ENCODE measurements at regions not wholly inside any gene's neighbourhood (a gene's known extent, or its start where the extent isn't known, plus 50 kb on each side); places are given as distances from the start of the nearest gene placed in this dataset.

DNA sequence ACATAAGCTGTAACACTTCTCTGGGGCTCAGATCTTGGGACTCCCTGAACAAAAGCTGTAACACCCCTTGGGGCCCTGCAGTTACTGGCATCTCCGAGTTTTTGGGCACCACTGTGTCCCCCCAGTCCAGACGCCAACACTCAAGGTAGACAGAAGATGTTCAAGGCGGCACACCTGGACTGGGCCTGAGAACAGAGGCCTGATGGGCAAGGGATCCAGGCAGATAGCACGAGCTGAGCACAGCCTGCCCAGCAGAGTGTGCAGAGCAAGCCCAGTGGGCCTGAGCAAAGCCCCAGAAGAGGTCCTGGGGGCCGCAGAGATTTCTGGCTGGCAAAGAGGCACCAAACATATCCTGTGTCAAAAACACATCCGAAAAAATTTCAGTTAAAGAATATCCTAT lies 1163.3 kb upstream of the PRR20A start:
- TF ChIP-seq ELF4 (IDR thresholded peaks at IDR 0.05) (no peak), TARDBP (IDR thresholded peaks at IDR 0.05) (no peak), SP1 (IDR thresholded peaks at IDR 0.05) (no peak), FOXK2 (IDR thresholded peaks at IDR 0.05) (no peak), BHLHE40 (IDR thresholded peaks at IDR 0.05; ENCODE audit: borderline replicate concordance) (no peak), HDGF (IDR thresholded peaks at IDR 0.05; ENCODE audit: borderline replicate concordance) (no peak), LEF1 (IDR thresholded peaks at IDR 0.05; ENCODE audit: borderline replicate concordance) (no peak), FOXA1 (IDR thresholded peaks at IDR 0.05) (no peak), FOXM1 (IDR thresholded peaks at IDR 0.05; ENCODE audit: borderline replicate concordance) (no peak), NFRKB (IDR thresholded peaks at IDR 0.05) (no peak), CTBP1 (IDR thresholded peaks at IDR 0.05; ENCODE audit: borderline replicate concordance) (no peak), ARNT (IDR thresholded peaks at IDR 0.05) (no peak)
- TF ChIP-seq, protein P1, sequence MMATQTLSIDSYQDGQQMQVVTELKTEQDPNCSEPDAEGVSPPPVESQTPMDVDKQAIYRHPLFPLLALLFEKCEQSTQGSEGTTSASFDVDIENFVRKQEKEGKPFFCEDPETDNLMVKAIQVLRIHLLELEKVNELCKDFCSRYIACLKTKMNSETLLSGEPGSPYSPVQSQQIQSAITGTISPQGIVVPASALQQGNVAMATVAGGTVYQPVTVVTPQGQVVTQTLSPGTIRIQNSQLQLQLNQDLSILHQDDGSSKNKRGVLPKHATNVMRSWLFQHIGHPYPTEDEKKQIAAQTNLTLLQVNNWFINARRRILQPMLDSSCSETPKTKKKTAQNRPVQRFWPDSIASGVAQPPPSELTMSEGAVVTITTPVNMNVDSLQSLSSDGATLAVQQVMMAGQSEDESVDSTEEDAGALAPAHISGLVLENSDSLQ (IDR thresholded peaks at IDR 0.05): no peak
